ENCODE measurements at regions not wholly inside any gene's neighbourhood (a gene's known extent, or its start where the extent isn't known, plus 50 kb on each side); places are given as distances from the start of the nearest gene placed in this dataset.

- no peaks in the 10 kb centered on the region for H3K27me3 ChIP-seq (ENCODE audit: insufficient read depth, poor library complexity, severe bottlenecking)
- no peak overlapping the region for H3K4me3 ChIP-seq (replicated peaks; ENCODE audit: insufficient read depth, low read length)
- DNase-seq (ENCODE audit: low read depth in 1 of 2, low spot score in 1 of 2), result no peak
- no peak overlapping the region for H3K27ac ChIP-seq (replicated peaks)
- TF ChIP-seq GABPA (IDR thresholded peaks at IDR 0.05; ENCODE audit: low read depth) (no peak), SPI1 (IDR thresholded peaks at IDR 0.05; ENCODE audit: borderline replicate concordance, low read depth) (no peak), REST (IDR thresholded peaks at IDR 0.05; ENCODE audit: insufficient replicate concordance, low read depth) (no peak), CTCF (IDR thresholded peaks at IDR 0.05; ENCODE audit: insufficient read depth, low read length) (no peak), POLR2AphosphoS5 (IDR thresholded peaks at IDR 0.05; ENCODE audit: low read depth) (no peak)
Measured at GRCh38 chr15:99443056-99443756, 122.6 kb upstream of the MEF2A start.

GRCh38 chr15:99443768-99444446 lies 121.9 kb upstream of the MEF2A start:
- Histone ChIP-seq H3K27ac (replicated peaks) (no peak overlapping the region), H3K27me3 (ENCODE audit: insufficient read depth, poor library complexity, severe bottlenecking) (no peaks in the 10 kb centered on the region), H3K4me3 (replicated peaks; ENCODE audit: insufficient read depth, low read length) (no peak overlapping the region)
- TF ChIP-seq REST (IDR thresholded peaks at IDR 0.05; ENCODE audit: insufficient replicate concordance, low read depth) (no peak), CTCF (IDR thresholded peaks at IDR 0.05; ENCODE audit: insufficient read depth, low read length) (no peak), POLR2AphosphoS5 (IDR thresholded peaks at IDR 0.05; ENCODE audit: low read depth) (no peak), GABPA (IDR thresholded peaks at IDR 0.05; ENCODE audit: low read depth) (no peak), SPI1 (IDR thresholded peaks at IDR 0.05; ENCODE audit: borderline replicate concordance, low read depth) (no peak)
- no peak for DNase-seq (ENCODE audit: low read depth in 1 of 2, low spot score in 1 of 2)

GRCh38 chr15:99445272-99445850 lies 120.4 kb upstream of the MEF2A start:
- no peak for DNase-seq (ENCODE audit: low read depth in 1 of 2, low spot score in 1 of 2)
- Histone ChIP-seq H3K27me3 (ENCODE audit: insufficient read depth, poor library complexity, severe bottlenecking) (no peaks in the 10 kb centered on the region), H3K4me3 (replicated peaks; ENCODE audit: insufficient read depth, low read length) (no peak overlapping the region), H3K27ac (replicated peaks) (no peak overlapping the region)
- no peak for TF ChIP-seq GABPA (IDR thresholded peaks at IDR 0.05; ENCODE audit: low read depth)

Data from HL-60 (cell line).